Middle frontal gyrus (tissue), 1 donor: ENCODE measurements at regions not wholly inside any gene's neighbourhood (a gene's known extent, or its start where the extent isn't known, plus 50 kb on each side); places are given as distances from the start of the nearest gene placed in this dataset.

Experiments
- DNase-seq: peaks from one replicate; pipeline ENCODE4 v3.0.0-alpha.2; 2015; ENCODE audit warnings: low spot score; ENCODE audit errors: extremely low spot score

- DNase-seq: no peak
Observed at GRCh38 chr5:68352166-68352565, 136.6 kb downstream of the PIK3R1 start.

- no peak for DNase-seq
Observed at GRCh38 chr5:68353605-68354004, 138.0 kb downstream of the PIK3R1 start.

GRCh38 chr5:68354315-68354714 lies 138.8 kb downstream of the PIK3R1 start:
- no peak for DNase-seq

GRCh38 chr5:68356216-68356615 lies 140.7 kb downstream of the PIK3R1 start:
- DNase-seq: no peak

GRCh38 chr5:68356623-68357022 lies 141.1 kb downstream of the PIK3R1 start:
- DNase-seq: no peak

GRCh38 chr5:68359699-68360098 lies 144.1 kb downstream of the PIK3R1 start:
- DNase-seq: no peak

GRCh38 chr5:68362331-68362730 lies 146.8 kb downstream of the PIK3R1 start:
- no peak for DNase-seq

GRCh38 chr5:68365889-68366288 lies 150.3 kb downstream of the PIK3R1 start:
- no peak for DNase-seq

- no peak for DNase-seq
Observed at GRCh38 chr5:68367287-68367686, 151.7 kb downstream of the PIK3R1 start.

- DNase-seq: no peak
Observed at GRCh38 chr5:68367717-68368116, 152.2 kb downstream of the PIK3R1 start.

GRCh38 chr5:68368311-68369022 lies 152.9 kb downstream of the PIK3R1 start:
- DNase-seq: no peak

GRCh38 chr5:68369023-68369359 lies 153.4 kb downstream of the PIK3R1 start:
- no peak for DNase-seq

GRCh38 chr5:68369457-68370125 lies 154.0 kb downstream of the PIK3R1 start:
- no peak for DNase-seq

- DNase-seq: no peak
Observed at GRCh38 chr5:68370196-68370595, 154.6 kb downstream of the PIK3R1 start.

GRCh38 chr5:68371607-68372006 lies 156.1 kb downstream of the PIK3R1 start:
- no peak for DNase-seq

- no peak for DNase-seq
Observed at GRCh38 chr5:68372161-68372560, 156.6 kb downstream of the PIK3R1 start.

- no peak for DNase-seq
Observed at GRCh38 chr5:68373050-68373449, 157.5 kb downstream of the PIK3R1 start.

- DNase-seq: no peak
Observed at GRCh38 chr5:68374796-68375518, 159.4 kb downstream of the PIK3R1 start.

GRCh38 chr5:68375540-68375939 lies 160.0 kb downstream of the PIK3R1 start:
- DNase-seq: no peak

- no peak for DNase-seq
Observed at GRCh38 chr5:68376935-68377334, 161.4 kb downstream of the PIK3R1 start.

- no peak for DNase-seq
Observed at GRCh38 chr5:68377733-68378132, 162.2 kb downstream of the PIK3R1 start.

GRCh38 chr5:68378204-68378820 lies 162.8 kb downstream of the PIK3R1 start:
- no peak for DNase-seq
